ENCODE measurements at regions not wholly inside any gene's neighbourhood (a gene's known extent, or its start where the extent isn't known, plus 50 kb on each side); places are given as distances from the start of the nearest gene placed in this dataset.

DNA sequence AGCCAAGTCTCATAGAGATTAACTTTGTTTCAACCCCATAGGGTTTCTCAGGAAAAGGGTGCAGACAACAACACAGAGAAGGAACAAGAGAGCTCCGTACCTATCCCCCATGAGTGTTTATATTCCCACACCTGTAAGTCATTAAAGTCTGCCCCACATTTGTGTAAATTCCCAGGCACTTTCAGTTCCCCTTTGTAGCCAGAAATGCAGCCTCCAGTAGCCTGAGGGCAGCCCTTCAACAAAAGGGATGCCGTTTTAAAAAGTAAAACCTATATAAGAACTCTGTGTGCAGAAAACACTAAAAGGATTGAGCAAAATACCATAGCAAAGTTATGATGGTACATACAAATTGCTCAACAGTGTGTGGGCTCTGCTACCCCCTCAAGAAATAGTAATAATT is 59.7 kb upstream of the TMEM108 start:
- TF ChIP-seq CTCF (conservative IDR thresholded peaks at IDR 0.05; ENCODE audit: low read depth, low read length) = no peak
- no peak for TF ChIP-seq EZH2 (IDR thresholded peaks at IDR 0.05; ENCODE audit: low read length, unreplicated experiment)
- TF ChIP-seq EZH2phosphoT487 (IDR thresholded peaks at IDR 0.05; ENCODE audit: borderline replicate concordance, low read length) = no peak
